ENCODE measurements at regions not wholly inside any gene's neighbourhood (a gene's known extent, or its start where the extent isn't known, plus 50 kb on each side); places are given as distances from the start of the nearest gene placed in this dataset.

- TF ChIP-seq BCL3 (IDR thresholded peaks at IDR 0.05) (no peak), POLR2A (IDR thresholded peaks at IDR 0.05; ENCODE audit: low read length) (no peak), CTCF (IDR thresholded peaks at IDR 0.05) (no peak), RFX5 (IDR thresholded peaks at IDR 0.05) (no peak), TFCP2L1 (CRISPR knock-in tag; IDR thresholded peaks at IDR 0.05) (no peak)
Observed at GRCh38 chr6:89023591-89024441, 56.7 kb upstream of the PNRC1 start.

Data from A549 (cell line).